ENCODE measurements at regions not wholly inside any gene's neighbourhood (a gene's known extent, or its start where the extent isn't known, plus 50 kb on each side); places are given as distances from the start of the nearest gene placed in this dataset.

DNA sequence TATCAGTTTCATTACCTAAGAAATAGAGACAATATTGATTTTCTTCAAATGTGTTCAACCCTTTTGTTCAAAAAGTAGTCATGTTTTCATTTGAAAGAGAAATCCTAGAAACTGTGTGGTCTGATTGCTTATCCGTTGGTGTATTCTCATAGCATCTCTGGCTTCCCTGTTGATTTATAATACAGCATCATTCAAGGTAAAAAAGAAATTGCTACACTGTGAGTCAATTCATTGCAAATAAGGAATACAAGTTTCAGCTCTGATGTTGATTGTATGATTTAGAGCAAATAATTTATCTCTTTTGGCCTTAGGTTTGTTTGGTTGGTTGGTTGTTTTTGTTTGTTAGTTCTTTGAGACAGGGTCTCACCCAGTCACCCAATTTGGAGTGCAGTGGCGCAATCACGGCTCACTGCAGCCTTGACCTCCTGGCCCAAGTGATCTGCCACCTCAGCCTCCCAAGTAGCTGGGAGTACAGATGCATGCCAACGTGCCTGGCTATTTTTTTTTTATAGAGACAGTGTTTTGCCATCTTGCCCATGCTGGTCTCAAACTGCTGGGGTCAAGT, 185.5 kb upstream of the TNFAIP3 start:
- TF ChIP-seq, protein P1, sequence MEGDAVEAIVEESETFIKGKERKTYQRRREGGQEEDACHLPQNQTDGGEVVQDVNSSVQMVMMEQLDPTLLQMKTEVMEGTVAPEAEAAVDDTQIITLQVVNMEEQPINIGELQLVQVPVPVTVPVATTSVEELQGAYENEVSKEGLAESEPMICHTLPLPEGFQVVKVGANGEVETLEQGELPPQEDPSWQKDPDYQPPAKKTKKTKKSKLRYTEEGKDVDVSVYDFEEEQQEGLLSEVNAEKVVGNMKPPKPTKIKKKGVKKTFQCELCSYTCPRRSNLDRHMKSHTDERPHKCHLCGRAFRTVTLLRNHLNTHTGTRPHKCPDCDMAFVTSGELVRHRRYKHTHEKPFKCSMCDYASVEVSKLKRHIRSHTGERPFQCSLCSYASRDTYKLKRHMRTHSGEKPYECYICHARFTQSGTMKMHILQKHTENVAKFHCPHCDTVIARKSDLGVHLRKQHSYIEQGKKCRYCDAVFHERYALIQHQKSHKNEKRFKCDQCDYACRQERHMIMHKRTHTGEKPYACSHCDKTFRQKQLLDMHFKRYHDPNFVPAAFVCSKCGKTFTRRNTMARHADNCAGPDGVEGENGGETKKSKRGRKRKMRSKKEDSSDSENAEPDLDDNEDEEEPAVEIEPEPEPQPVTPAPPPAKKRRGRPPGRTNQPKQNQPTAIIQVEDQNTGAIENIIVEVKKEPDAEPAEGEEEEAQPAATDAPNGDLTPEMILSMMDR (IDR thresholded peaks at IDR 0.05) = no peak
- no peak for TF ChIP-seq POLR2A (IDR thresholded peaks at IDR 0.05)

All from lower leg skin (tissue), 3 donors.